SK-N-SH treated with all-trans-retinoic acid at 6 μM for 48 hours (cell line): ENCODE measurements at regions not wholly inside any gene's neighbourhood (a gene's known extent, or its start where the extent isn't known, plus 50 kb on each side); places are given as distances from the start of the nearest gene placed in this dataset.

Source experiments
- ATAC-seq: fragments of 200-7000 bp; cut with Tn5 transposase; 3 replicates; pipeline ENCODE4 v1.9.1; 2020; ENCODE audit warnings: mild to moderate bottlenecking, moderate library complexity
- ARNTL ChIP-seq: fragments of 450-650 bp; formaldehyde crosslinking; IDR thresholded peaks from 2 replicates; pipeline ENCODE4 v1.5.0; 2020; ENCODE audit warnings: low read depth, mild to moderate bottlenecking, moderate library complexity, borderline replicate concordance
- BACH2 ChIP-seq: fragments of 250-450 bp; sonication (Bioruptor Pico); IDR thresholded peaks from 2 replicates; pipeline ENCODE4 v1.9.0; 2021; ENCODE audit warnings: mild to moderate bottlenecking, borderline replicate concordance
- CREB5 ChIP-seq: fragments of 250-450 bp; sonication (Bioruptor Pico); IDR thresholded peaks from 2 replicates; pipeline ENCODE4 v1.5.1; 2020; ENCODE audit warnings: low read depth, mild to moderate bottlenecking, moderate library complexity
- CSDC2 ChIP-seq: fragments of 250-450 bp; sonication (Bioruptor Pico); IDR thresholded peaks from 2 replicates; pipeline ENCODE4 v1.5.0; 2020; ENCODE audit warnings: mild to moderate bottlenecking, moderate library complexity
- ESRRG ChIP-seq: fragments of 250-450 bp; sonication (Bioruptor Pico); IDR thresholded peaks from 2 replicates; pipeline ENCODE4 v1.6.1; 2021; ENCODE audit warnings: mild to moderate bottlenecking
- GLIS3 ChIP-seq: fragments of 250-450 bp; sonication (Bioruptor Pico); IDR thresholded peaks from 2 replicates; pipeline ENCODE4 v1.5.0; 2020; ENCODE audit warnings: mild to moderate bottlenecking, moderate library complexity
- ISL1 ChIP-seq: fragments of 250-450 bp; sonication (Bioruptor Pico); IDR thresholded peaks from 2 replicates; pipeline ENCODE4 v2.1.2; 2022; ENCODE audit warnings: mild to moderate bottlenecking, moderate library complexity
- OSR1 ChIP-seq: fragments of 250-450 bp; sonication (Bioruptor Pico); IDR thresholded peaks from 2 replicates; pipeline ENCODE4 v1.8.0; 2022; ENCODE audit warnings: moderate library complexity, mild to moderate bottlenecking, inconsistent platforms
- POU6F1 ChIP-seq: fragments of 250-450 bp; sonication (Bioruptor Pico); IDR thresholded peaks from 2 replicates; pipeline ENCODE4 v1.8.0; 2021; ENCODE audit warnings: low read depth, mild to moderate bottlenecking, moderate library complexity, borderline replicate concordance
- PPARA ChIP-seq: fragments of 250-450 bp; sonication (Bioruptor Pico); IDR thresholded peaks from 2 replicates; pipeline ENCODE4 v1.5.0; 2020; ENCODE audit warnings: mild to moderate bottlenecking, borderline replicate concordance
- RARB ChIP-seq: fragments of 250-450 bp; sonication (Bioruptor Pico); IDR thresholded peaks from 2 replicates; pipeline ENCODE4 v1.8.0; 2021; ENCODE audit warnings: mild to moderate bottlenecking, moderate library complexity
- SNAI2 ChIP-seq: fragments of 250-450 bp; sonication (Bioruptor Pico); IDR thresholded peaks from 2 replicates; pipeline ENCODE4 v1.5.0; 2020; ENCODE audit warnings: mild to moderate bottlenecking, moderate library complexity
- TCF4 ChIP-seq: fragments of 250-450 bp; sonication (Bioruptor Pico); IDR thresholded peaks from 2 replicates; pipeline ENCODE4 v1.8.0; 2021; ENCODE audit warnings: mild to moderate bottlenecking, moderate library complexity, borderline replicate concordance
- TOX ChIP-seq: fragments of 250-450 bp; sonication (Bioruptor Pico); IDR thresholded peaks from 2 replicates; pipeline ENCODE4 v1.8.0; 2021; ENCODE audit warnings: mild to moderate bottlenecking, moderate library complexity, borderline replicate concordance
- ZFP3 ChIP-seq: fragments of 250-450 bp; sonication (Bioruptor Pico); IDR thresholded peaks from 2 replicates; pipeline ENCODE4 v1.5.0; 2020; ENCODE audit warnings: mild to moderate bottlenecking, moderate library complexity
- ZFP30 ChIP-seq: fragments of 450-650 bp; formaldehyde crosslinking; IDR thresholded peaks from 2 replicates; pipeline ENCODE4 v1.5.0; 2022; ENCODE audit warnings: mild to moderate bottlenecking, moderate library complexity
- ZNF565 ChIP-seq: fragments of 450-650 bp; formaldehyde crosslinking; conservative IDR thresholded peaks from 2 replicates; pipeline ENCODE4 v1.5.0; 2020; ENCODE audit warnings: low read depth, mild to moderate bottlenecking, moderate library complexity
- ZNF70 ChIP-seq: fragments of 450-650 bp; formaldehyde crosslinking; IDR thresholded peaks from 2 replicates; pipeline ENCODE4 v1.5.0; 2020; ENCODE audit warnings: mild to moderate bottlenecking, moderate library complexity
- TF ChIP-seq, protein P1 (sequence below): fragments of 250-450 bp; sonication (Bioruptor Pico); IDR thresholded peaks from 2 replicates; pipeline ENCODE4 v1.5.1; 2021; ENCODE audit warnings: mild to moderate bottlenecking, moderate library complexity
- TF ChIP-seq, protein P2 (sequence below): fragments of 250-450 bp; sonication (Bioruptor Pico); IDR thresholded peaks from 2 replicates; pipeline ENCODE4 v1.8.0; 2020; ENCODE audit warnings: mild to moderate bottlenecking, moderate library complexity, borderline replicate concordance

GRCh38 chr10:129101232-129101980 lies 365.6 kb upstream of the MGMT start (continued):
- TF ChIP-seq, protein P1, sequence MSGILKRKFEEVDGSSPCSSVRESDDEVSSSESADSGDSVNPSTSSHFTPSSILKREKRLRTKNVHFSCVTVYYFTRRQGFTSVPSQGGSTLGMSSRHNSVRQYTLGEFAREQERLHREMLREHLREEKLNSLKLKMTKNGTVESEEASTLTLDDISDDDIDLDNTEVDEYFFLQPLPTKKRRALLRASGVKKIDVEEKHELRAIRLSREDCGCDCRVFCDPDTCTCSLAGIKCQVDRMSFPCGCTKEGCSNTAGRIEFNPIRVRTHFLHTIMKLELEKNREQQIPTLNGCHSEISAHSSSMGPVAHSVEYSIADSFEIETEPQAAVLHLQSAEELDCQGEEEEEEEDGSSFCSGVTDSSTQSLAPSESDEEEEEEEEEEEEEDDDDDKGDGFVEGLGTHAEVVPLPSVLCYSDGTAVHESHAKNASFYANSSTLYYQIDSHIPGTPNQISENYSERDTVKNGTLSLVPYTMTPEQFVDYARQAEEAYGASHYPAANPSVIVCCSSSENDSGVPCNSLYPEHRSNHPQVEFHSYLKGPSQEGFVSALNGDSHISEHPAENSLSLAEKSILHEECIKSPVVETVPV (CRISPR knock-in tag), result no peak
- no peak for TF ChIP-seq RARB
- TF ChIP-seq ISL1 (CRISPR knock-in tag), result no peak
- TF ChIP-seq ZNF70 (CRISPR knock-in tag), result no peak
- no peak for TF ChIP-seq CREB5 (CRISPR knock-in tag)
- no peak for TF ChIP-seq ZNF565 (CRISPR knock-in tag)
- TF ChIP-seq ARNTL, result no peak
- TF ChIP-seq ZFP3 (CRISPR knock-in tag), result no peak

DNA sequence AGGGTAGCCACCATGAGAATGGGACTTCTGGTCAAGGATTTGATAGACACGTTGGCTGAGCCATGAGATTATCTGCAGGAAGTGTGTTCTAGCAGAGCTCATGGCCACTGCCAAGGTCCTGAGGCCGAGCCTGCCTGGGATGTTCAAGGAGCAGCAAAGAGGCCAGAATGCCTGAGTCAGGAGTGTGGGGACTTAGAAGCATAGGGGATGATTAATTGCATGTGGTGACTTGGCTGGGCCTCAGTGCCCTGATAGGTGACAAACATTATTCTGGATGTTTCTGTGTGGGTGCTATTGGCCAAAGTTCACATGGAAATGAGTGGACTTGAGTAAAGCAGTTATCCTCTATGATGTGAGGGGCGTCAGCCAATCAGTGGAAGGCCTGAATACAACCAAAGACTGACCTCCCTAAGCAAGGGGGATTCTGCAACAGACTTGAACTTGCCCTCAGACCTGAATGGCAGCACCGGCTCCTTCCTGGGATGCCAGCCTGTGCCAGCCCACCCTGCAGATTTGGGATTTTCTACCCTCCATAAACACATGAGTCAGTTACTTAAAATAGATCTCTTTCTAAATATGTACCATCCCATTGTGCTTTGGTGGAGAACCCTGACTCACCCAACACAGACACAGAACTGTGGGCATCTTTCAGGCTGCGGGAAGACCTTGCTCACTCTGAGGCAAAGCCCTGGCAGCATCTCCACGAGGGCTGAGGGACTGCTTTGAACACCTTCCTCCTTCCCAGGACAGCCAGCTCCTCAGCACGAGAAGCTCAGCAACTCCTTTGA lies 363.9 kb upstream of the MGMT start:
- TF ChIP-seq ZNF70 (CRISPR knock-in tag) (no peak), TOX (no peak), POU6F1 (no peak), BACH2 (CRISPR knock-in tag) (no peak), GLIS3 (CRISPR knock-in tag) (no peak), RARB (no peak), SNAI2 (CRISPR knock-in tag) (no peak), ESRRG (no peak), CREB5 (CRISPR knock-in tag) (no peak), ZFP30 (CRISPR knock-in tag) (no peak)
- TF ChIP-seq, protein P1 (CRISPR knock-in tag), result no peak
- ATAC-seq, result no peak

GRCh38 chr10:129104266-129105045 lies 362.6 kb upstream of the MGMT start:
- TF ChIP-seq CSDC2 (no peak), ZFP3 (CRISPR knock-in tag) (no peak), OSR1 (CRISPR knock-in tag) (no peak), GLIS3 (CRISPR knock-in tag) (no peak), PPARA (CRISPR knock-in tag) (no peak), TCF4 (CRISPR knock-in tag) (no peak), RARB (no peak), ISL1 (CRISPR knock-in tag) (no peak), ZFP30 (CRISPR knock-in tag) (no peak)
- TF ChIP-seq, protein P1 (CRISPR knock-in tag), result no peak
- TF ChIP-seq, protein P2, sequence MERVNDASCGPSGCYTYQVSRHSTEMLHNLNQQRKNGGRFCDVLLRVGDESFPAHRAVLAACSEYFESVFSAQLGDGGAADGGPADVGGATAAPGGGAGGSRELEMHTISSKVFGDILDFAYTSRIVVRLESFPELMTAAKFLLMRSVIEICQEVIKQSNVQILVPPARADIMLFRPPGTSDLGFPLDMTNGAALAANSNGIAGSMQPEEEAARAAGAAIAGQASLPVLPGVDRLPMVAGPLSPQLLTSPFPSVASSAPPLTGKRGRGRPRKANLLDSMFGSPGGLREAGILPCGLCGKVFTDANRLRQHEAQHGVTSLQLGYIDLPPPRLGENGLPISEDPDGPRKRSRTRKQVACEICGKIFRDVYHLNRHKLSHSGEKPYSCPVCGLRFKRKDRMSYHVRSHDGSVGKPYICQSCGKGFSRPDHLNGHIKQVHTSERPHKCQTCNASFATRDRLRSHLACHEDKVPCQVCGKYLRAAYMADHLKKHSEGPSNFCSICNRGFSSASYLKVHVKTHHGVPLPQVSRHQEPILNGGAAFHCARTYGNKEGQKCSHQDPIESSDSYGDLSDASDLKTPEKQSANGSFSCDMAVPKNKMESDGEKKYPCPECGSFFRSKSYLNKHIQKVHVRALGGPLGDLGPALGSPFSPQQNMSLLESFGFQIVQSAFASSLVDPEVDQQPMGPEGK (CRISPR knock-in tag), result no peak
- ATAC-seq, result no peak
